ENCODE measurements at regions not wholly inside any gene's neighbourhood (a gene's known extent, or its start where the extent isn't known, plus 50 kb on each side); places are given as distances from the start of the nearest gene placed in this dataset.

DNA sequence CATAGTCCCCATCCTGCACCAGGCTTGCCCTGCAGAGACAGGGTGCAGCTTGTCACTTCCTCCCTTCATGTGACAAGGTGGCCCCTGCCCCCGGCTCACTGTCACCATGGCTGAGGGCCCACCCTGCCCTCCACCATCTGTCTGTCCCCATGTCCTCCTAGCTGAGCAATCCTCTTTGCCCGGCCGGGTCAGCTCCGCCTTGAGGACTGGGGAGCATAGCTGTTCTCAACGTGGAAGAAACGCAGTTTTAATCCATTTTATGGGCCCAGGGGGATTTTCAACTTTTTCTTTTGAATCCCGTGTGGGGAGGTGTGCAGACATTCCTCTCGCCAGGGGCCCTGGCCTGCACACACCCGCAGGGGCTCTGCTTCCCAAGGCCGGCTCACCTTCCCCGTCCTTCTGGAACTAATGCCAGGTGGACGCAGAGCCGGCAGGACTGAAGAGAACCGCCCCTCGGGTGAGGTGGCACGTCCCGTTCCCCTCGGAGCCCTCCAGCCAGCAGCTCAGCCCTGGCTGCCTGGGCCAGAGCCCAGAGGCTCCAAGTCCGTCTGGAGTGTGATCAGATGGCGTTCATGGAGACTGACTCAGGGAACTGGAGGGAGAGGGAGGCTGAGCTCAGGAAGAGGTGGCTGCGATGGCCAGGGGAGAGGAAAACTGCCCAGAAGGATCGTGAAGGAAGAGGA is 1108.7 kb downstream of the BRD1 start:
- ATAC-seq, result no peak
- TF ChIP-seq CSDC2 (CRISPR knock-in tag; IDR thresholded peaks at IDR 0.05) (no peak), CSRNP3 (CRISPR knock-in tag; IDR thresholded peaks at IDR 0.05) (no peak), TCF4 (CRISPR knock-in tag; IDR thresholded peaks at IDR 0.05; ENCODE audit: borderline replicate concordance) (no peak), SNAI2 (CRISPR knock-in tag; IDR thresholded peaks at IDR 0.05) (no peak), ZNF70 (CRISPR knock-in tag; IDR thresholded peaks at IDR 0.05) (no peak), PPARA (CRISPR knock-in tag; IDR thresholded peaks at IDR 0.05; ENCODE audit: borderline replicate concordance) (no peak), OSR1 (CRISPR knock-in tag; IDR thresholded peaks at IDR 0.05) (no peak), BACH2 (CRISPR knock-in tag; IDR thresholded peaks at IDR 0.05; ENCODE audit: borderline replicate concordance) (no peak), ZFP3 (CRISPR knock-in tag; IDR thresholded peaks at IDR 0.05) (no peak), ISL1 (CRISPR knock-in tag; IDR thresholded peaks at IDR 0.05) (no peak)
- TF ChIP-seq, protein P1, sequence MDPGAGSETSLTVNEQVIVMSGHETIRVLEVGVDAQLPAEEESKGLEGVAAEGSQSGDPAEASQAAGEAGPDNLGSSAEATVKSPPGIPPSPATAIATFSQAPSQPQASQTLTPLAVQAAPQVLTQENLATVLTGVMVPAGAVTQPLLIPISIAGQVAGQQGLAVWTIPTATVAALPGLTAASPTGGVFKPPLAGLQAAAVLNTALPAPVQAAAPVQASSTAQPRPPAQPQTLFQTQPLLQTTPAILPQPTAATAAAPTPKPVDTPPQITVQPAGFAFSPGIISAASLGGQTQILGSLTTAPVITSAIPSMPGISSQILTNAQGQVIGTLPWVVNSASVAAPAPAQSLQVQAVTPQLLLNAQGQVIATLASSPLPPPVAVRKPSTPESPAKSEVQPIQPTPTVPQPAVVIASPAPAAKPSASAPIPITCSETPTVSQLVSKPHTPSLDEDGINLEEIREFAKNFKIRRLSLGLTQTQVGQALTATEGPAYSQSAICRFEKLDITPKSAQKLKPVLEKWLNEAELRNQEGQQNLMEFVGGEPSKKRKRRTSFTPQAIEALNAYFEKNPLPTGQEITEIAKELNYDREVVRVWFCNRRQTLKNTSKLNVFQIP (CRISPR knock-in tag; IDR thresholded peaks at IDR 0.05; ENCODE audit: borderline replicate concordance, low read depth), result no peak
- TF ChIP-seq, protein P2, sequence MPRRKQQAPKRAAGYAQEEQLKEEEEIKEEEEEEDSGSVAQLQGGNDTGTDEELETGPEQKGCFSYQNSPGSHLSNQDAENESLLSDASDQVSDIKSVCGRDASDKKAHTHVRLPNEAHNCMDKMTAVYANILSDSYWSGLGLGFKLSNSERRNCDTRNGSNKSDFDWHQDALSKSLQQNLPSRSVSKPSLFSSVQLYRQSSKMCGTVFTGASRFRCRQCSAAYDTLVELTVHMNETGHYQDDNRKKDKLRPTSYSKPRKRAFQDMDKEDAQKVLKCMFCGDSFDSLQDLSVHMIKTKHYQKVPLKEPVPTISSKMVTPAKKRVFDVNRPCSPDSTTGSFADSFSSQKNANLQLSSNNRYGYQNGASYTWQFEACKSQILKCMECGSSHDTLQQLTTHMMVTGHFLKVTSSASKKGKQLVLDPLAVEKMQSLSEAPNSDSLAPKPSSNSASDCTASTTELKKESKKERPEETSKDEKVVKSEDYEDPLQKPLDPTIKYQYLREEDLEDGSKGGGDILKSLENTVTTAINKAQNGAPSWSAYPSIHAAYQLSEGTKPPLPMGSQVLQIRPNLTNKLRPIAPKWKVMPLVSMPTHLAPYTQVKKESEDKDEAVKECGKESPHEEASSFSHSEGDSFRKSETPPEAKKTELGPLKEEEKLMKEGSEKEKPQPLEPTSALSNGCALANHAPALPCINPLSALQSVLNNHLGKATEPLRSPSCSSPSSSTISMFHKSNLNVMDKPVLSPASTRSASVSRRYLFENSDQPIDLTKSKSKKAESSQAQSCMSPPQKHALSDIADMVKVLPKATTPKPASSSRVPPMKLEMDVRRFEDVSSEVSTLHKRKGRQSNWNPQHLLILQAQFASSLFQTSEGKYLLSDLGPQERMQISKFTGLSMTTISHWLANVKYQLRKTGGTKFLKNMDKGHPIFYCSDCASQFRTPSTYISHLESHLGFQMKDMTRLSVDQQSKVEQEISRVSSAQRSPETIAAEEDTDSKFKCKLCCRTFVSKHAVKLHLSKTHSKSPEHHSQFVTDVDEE (CRISPR knock-in tag; IDR thresholded peaks at IDR 0.05), result no peak

DNA sequence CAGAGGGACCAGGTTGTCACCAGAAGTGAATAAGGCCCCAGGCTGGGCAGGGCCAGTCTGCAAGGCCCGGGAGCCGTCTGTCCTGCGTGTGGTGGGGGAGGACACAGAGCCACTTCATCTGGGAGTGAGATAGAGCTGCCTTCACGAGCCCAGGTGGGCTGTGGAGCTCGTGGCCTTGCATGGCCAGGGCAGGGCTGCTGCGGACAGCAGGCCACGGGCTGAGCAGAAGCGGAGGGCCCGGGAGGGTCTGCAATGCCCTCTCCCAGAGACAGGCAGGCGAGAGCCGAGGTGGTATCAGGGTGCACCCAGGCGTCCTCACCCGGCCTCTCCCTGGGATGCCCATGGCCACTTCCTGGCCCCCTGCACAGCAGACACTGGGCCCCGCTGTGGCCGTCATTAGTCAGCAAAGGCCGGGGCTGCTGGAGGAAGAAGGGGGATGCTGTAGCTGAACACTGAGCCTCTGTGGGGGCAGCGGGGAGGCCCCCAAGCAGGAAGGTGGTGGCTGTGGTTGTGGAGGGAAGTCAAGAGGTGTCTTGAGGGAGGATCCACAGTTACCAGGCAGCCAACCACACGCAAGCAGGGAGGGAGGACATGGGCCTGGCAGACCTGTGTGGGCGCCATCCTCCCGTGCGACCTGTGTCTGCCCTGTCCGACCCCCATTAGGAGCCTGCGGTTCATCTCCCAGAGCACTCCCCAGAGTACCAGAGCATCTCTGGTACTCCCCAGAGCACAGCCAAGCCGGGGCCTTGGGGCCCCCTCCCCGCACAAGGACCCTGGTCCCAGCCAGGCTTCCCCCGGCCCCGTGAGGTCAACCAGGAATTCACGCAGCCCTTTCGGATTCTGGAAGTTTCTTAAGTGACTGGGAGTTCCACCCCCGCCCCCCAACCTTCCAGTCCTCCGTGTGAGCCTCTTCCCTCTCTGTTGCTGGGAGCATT is 1109.5 kb downstream of the BRD1 start:
- ATAC-seq, result no peak
- no peak for TF ChIP-seq ZNF565 (CRISPR knock-in tag; conservative IDR thresholded peaks at IDR 0.05; ENCODE audit: low read depth)
- no peak for TF ChIP-seq ZFP30 (CRISPR knock-in tag; IDR thresholded peaks at IDR 0.05)
- no peak for TF ChIP-seq CSRNP3 (CRISPR knock-in tag; IDR thresholded peaks at IDR 0.05)
- TF ChIP-seq SNAI2 (CRISPR knock-in tag; IDR thresholded peaks at IDR 0.05), result no peak
- no peak for TF ChIP-seq PPARA (CRISPR knock-in tag; IDR thresholded peaks at IDR 0.05; ENCODE audit: borderline replicate concordance)
- no peak for TF ChIP-seq CREB5 (CRISPR knock-in tag; IDR thresholded peaks at IDR 0.05; ENCODE audit: low read depth)
- TF ChIP-seq ZNF8 (CRISPR knock-in tag; IDR thresholded peaks at IDR 0.05), result no peak
- TF ChIP-seq ISL1 (CRISPR knock-in tag; IDR thresholded peaks at IDR 0.05), result no peak

- ATAC-seq, result no peak
Measured at GRCh38 chr22:48717076-48717810, 1110.4 kb downstream of the BRD1 start.

More at GRCh38 chr22:48717076-48717810, 1110.4 kb downstream of the BRD1 start:
- TF ChIP-seq OSR1 (CRISPR knock-in tag; IDR thresholded peaks at IDR 0.05), result no peak
- TF ChIP-seq ZC3H10 (CRISPR knock-in tag; IDR thresholded peaks at IDR 0.05), result no peak
- TF ChIP-seq, protein P2 (CRISPR knock-in tag; IDR thresholded peaks at IDR 0.05), result no peak
- TF ChIP-seq CSDC2 (CRISPR knock-in tag; IDR thresholded peaks at IDR 0.05), result no peak
- TF ChIP-seq RARB (CRISPR knock-in tag; IDR thresholded peaks at IDR 0.05), result no peak
- no peak for TF ChIP-seq BACH2 (CRISPR knock-in tag; IDR thresholded peaks at IDR 0.05; ENCODE audit: borderline replicate concordance)
- TF ChIP-seq ZFP30 (CRISPR knock-in tag; IDR thresholded peaks at IDR 0.05), result no peak
- TF ChIP-seq ZNF565 (CRISPR knock-in tag; conservative IDR thresholded peaks at IDR 0.05; ENCODE audit: low read depth), result no peak
- TF ChIP-seq TOX (CRISPR knock-in tag; IDR thresholded peaks at IDR 0.05; ENCODE audit: borderline replicate concordance), result no peak
- TF ChIP-seq ZNF8 (CRISPR knock-in tag; IDR thresholded peaks at IDR 0.05), result no peak
- no peak for TF ChIP-seq CSRNP3 (CRISPR knock-in tag; IDR thresholded peaks at IDR 0.05)
- TF ChIP-seq GLIS3 (CRISPR knock-in tag; IDR thresholded peaks at IDR 0.05), result no peak

All from SK-N-SH treated with all-trans-retinoic acid at 6 μM for 48 hours (cell line).